Choroid plexus epithelial cell (primary cell): ENCODE measurements at regions not wholly inside any gene's neighbourhood (a gene's known extent, or its start where the extent isn't known, plus 50 kb on each side); places are given as distances from the start of the nearest gene placed in this dataset.
"Not testable (repeated sequence)": the region's sequence is repeated elsewhere in the genome, so short reads cannot be mapped to it uniquely, and the experiment has no call there.

Experiments used
- DNase-seq: peaks from one replicate; pipeline ENCODE4 v3.0.0-alpha.2; 2010; ENCODE audit warnings: low read depth
- H3K4me3 ChIP-seq: 2 replicates; pipeline ENCODE4 v1.5.1; 2011; ENCODE audit warnings: low read depth, mild to moderate bottlenecking, control low read depth, low read length, moderate library complexity
- TF ChIP-seq, protein P1 (sequence below): conservative IDR thresholded peaks from 2 replicates; pipeline ENCODE4 v1.5.1; 2011; ENCODE audit warnings: low read depth, mild to moderate bottlenecking, control low read depth, inconsistent platforms, low read length, moderate library complexity

DNA sequence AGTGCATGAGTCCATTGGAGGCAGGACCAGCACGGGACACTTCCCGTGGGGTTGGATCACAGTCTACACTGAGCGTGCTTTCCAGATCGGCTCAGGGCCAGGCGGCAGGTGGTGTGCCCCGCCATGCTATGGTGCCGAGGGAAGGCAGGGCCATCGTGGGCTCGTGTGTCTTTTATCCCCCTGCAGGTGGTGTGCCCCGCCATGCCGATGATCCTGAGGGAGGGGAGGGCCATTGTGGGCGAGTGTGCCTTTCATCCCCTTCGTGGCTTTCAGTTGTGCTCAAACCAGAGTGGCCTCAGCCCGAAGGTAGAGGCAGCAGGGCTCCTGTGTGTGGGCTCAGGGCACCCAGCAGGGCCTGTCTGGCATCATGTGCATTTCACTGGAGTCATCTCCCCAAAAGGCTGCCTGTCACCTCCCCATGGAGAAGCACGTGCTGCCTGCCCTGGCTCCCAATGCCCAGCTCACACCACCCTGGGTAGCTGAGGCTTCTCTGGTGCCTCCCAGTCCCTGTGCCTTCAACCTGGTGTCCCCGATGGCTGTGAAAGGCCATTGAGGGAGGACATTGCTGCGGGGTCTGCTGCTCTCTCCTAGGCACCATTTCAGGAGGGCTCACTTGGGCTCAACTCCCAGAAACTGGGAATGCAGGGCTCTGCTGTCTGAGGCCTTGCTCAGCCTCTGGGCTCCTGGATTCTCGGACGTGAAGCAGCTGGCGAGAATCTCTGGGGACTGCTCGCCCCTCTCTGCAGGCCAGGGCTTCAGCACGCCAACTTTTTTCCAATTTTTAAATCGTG is 207.6 kb downstream of the NPIPB11 start:
- TF ChIP-seq, protein P1, sequence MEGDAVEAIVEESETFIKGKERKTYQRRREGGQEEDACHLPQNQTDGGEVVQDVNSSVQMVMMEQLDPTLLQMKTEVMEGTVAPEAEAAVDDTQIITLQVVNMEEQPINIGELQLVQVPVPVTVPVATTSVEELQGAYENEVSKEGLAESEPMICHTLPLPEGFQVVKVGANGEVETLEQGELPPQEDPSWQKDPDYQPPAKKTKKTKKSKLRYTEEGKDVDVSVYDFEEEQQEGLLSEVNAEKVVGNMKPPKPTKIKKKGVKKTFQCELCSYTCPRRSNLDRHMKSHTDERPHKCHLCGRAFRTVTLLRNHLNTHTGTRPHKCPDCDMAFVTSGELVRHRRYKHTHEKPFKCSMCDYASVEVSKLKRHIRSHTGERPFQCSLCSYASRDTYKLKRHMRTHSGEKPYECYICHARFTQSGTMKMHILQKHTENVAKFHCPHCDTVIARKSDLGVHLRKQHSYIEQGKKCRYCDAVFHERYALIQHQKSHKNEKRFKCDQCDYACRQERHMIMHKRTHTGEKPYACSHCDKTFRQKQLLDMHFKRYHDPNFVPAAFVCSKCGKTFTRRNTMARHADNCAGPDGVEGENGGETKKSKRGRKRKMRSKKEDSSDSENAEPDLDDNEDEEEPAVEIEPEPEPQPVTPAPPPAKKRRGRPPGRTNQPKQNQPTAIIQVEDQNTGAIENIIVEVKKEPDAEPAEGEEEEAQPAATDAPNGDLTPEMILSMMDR = no peak
- DNase-seq = no peak
- H3K4me3 ChIP-seq = no peak overlapping the region

DNA sequence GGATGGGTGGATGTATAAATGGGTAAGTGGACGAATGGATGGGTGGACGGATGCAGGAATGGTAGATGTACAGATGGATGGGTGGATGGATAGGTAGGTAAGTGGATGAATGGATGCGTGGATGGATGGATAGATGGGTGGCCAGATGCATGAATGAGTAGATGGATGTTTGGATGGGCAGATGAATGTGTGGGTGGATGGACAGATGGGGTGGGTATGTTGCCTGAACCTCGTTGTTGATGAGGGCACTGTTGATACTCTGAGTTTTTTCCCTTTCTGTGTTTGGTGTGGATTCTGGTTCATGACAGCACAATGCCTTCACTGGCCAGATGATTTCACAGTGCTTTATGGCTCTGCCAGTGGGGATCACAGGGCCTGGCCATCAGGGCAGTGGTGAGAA is 208.3 kb downstream of the NPIPB11 start:
- DNase-seq = no peak
- TF ChIP-seq, protein P1 = no peak
- H3K4me3 ChIP-seq = no peak overlapping the region

- not testable (repeated sequence) for H3K4me3 ChIP-seq, DNase-seq
These were observed 208.9 kb downstream of the NPIPB11 start for GRCh38 chr16:29197494-29198100.

GRCh38 chr16:29196746-29197145 is 209.8 kb downstream of the NPIPB11 start:
- not testable (repeated sequence) for H3K4me3 ChIP-seq, DNase-seq

GRCh38 chr16:29195116-29195872 is 210.4 kb downstream of the LAT start:
- peak; percentile 67 for DNase-seq
- H3K4me3 ChIP-seq = not testable (repeated sequence)

DNA sequence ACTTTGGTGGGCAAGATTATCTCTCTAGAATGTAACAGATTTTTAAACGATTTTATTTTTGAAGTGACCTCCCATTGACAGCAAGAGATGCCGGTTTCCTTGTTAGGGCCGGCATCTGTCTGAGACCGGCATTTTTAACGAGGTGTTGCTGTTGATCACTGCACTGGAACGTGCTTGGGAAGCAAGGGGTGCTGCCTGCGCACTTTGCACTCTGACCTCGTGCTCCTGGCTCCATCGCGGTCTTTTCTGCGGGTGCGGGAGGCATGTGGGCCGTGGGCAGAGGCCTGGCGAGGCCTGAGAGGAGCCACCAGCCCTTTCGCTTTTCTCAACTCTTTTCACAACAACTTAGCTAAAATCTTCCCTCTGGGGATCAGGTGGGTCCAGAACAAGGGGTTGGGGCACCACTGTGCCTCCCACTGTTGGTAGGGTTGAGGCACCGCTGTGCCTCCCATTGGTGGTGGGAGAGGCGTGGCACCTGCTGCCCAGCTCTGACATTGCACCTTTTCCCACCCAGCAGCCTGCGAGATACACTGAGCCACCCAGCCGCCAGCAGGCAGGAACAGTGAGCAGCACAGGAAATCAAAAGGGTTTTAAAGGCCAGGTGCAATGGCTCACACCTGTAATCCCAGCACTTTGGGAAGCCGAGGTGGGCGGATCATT is 209.5 kb downstream of the LAT start:
- not testable (repeated sequence) for DNase-seq, H3K4me3 ChIP-seq

GRCh38 chr16:29193634-29194033 is 208.8 kb downstream of the LAT start:
- not testable (repeated sequence) for H3K4me3 ChIP-seq, DNase-seq

DNA sequence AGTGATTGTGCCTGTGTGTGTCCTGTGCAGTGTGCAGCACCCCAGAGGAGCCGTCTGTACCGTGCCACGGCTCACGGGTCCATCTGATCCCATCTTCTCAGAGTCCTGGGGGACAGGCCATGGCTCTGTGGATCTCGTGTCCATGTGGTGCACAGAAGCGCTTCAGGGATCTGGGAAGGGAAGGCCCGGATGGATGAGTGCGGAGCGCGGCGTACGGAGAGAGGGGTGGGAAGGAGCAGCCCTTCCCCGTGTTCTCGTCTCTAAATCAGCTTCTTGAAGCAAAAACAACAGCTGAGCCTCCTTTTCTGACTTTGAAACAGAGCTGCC is 208.4 kb downstream of the LAT start:
- not testable (repeated sequence) for DNase-seq

DNA sequence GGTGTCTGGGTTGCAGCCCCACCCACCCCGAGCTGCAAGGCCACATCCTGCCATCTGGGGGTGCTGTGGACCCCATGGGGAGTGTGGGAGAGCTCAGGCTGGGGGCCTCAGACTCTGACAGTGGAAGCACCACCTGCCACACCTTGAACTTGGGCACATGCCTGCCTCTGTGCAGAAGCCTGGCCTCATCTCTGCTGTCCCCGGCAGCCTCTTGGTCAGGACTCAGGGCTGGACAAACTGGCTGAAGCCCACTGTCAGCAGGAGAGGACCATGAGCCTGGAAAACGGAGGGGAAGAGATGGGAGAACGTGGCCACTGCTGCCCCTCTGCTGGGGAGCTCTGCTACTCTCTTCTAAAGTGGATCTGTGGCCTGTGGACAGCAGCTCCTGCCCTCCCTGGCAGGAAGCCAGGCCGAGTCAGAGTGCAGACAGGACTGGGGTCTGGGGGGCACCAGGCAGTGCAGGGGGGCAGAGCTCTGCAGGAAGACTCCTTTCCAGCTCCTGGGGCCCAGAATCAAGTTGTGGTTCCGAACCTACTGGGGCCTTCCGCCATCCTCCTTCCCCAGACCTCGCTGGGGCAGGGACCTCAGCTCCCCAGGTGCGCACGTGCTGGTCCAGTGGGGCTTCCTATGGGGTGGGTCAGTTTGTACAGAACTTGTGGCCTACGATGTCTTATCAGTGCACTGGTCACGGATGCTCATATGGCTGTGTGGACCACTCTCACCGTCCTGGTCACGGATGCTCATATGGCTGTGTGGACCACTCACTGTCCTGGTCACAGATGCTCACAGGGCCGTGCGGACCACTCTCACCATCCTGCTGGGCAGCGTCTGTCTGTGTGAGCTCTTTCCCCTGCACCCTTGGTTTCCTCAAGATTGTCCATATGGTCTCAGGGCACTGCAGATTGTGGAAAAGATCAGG is 207.7 kb downstream of the LAT start:
- H3K4me3 ChIP-seq = no peak overlapping the region
- TF ChIP-seq, protein P1 = peak; percentile 35
- DNase-seq = no peak

More for the DNA sequence above, 208.4 kb downstream of the LAT start:
- not testable (repeated sequence) for H3K4me3 ChIP-seq

- not testable (repeated sequence) for H3K4me3 ChIP-seq, DNase-seq
These were observed 206.9 kb downstream of the LAT start for GRCh38 chr16:29191636-29192180.

GRCh38 chr16:29190553-29191431 is 205.9 kb downstream of the LAT start:
- not testable (repeated sequence) for DNase-seq, H3K4me3 ChIP-seq

DNA sequence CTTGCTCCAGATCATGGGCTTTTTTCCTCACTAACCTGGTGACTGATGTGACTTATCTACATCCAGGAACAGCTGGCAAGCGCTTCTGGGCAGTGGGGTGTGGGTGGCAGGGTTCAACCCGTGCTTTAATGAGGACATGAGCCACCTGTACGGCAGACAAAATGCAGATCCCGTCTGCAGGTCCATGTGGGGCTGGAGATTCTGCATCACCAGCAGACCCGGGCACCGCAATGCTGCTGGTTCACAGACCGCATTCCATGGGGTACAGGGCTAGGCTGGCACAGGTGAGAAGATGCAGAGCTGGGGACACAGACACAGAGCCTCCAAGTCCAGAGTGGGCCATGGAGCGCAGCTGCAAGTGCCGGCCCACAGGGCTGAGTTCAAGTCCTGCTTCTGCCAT is 204.0 kb downstream of the LAT start:
- H3K4me3 ChIP-seq, DNase-seq: not testable (repeated sequence)
